Body of pancreas (tissue), 4 donors: ENCODE measurements at regions not wholly inside any gene's neighbourhood (a gene's known extent, or its start where the extent isn't known, plus 50 kb on each side); places are given as distances from the start of the nearest gene placed in this dataset.

Experiments used
- ATAC-seq: fragments of 150-250 bp; one replicate; pipeline ENCODE4 v1.9.1; 2016
- DNase-seq, 4 donors: peaks; one replicate each; pipeline ENCODE4 v3.0.0-alpha.2; 2019
- H3K27ac ChIP-seq, 4 donors: fragments of 200-600 bp; sonication (generic); 1 replicate in 3 of 4; 2 replicates in 1 of 4; pipeline versions ENCODE4 v1.5.1 to v1.6.1; 2016 to 2019; ENCODE audit warnings: mild to moderate bottlenecking in 1 of 4, mixed read lengths in 1 of 4, moderate library complexity in 1 of 4
- H3K27me3 ChIP-seq, 2 donors: fragments of 200-600 bp; sonication (generic); one replicate each; pipeline ENCODE4 v1.6.0; 2016; ENCODE audit warnings: mild to moderate bottlenecking in 1 of 2
- H3K36me3 ChIP-seq, 2 donors: fragments of 200-600 bp; sonication (generic); replicated peaks in 1 of 2; 2 replicates each; pipeline ENCODE4 v1.5.1; 2016; ENCODE audit warnings: low read depth in 2 of 2; ENCODE audit not compliant: insufficient read depth in 1 of 2
- H3K4me1 ChIP-seq: fragments of 200-600 bp; sonication (generic); one replicate; pipeline ENCODE4 v1.6.0; 2016
- H3K4me3 ChIP-seq, 2 donors: fragments of 200-600 bp; sonication (generic); 1 replicate in 1 of 2; 2 replicates in 1 of 2; pipeline ENCODE4 v1.5.1; 2016 to 2019
- H3K9me3 ChIP-seq, 3 donors: fragments of 200-600 bp; sonication (generic); 1 replicate in 2 of 3; 2 replicates in 1 of 3; pipeline ENCODE4 v1.5.1; 2016
- POLR2A ChIP-seq, 3 donors: fragments of 450-650 bp; IDR thresholded peaks; one replicate each; pipeline ENCODE4 v1.6.1; 2016; ENCODE audit warnings: antibody characterized with exemption in 3 of 3, mild to moderate bottlenecking in 2 of 3
- WGBS, 2 donors: methylation state at CpG; one replicate each; pipeline ENCODE4 v1.1.5; 2017; 5-methylcytosine and 5-hydroxymethylcytosine counted together
- intact Hi-C: fragments of 100-400 bp; cut with DNase I; formaldehyde crosslinking; loops from one replicate; pipeline ENCODE4 v1.15.1; 2023
- TF ChIP-seq, protein P1 (sequence below), 7 experiments: fragments of 450-650 bp in 4 of 7; fragments of 200-600 bp in 3 of 7; sonication (generic) in 3 of 7; IDR thresholded peaks; one replicate each; pipeline ENCODE4 v1.5.1; 2016 to 2019; ENCODE audit warnings: antibody characterized with exemption in 7 of 7

DNA sequence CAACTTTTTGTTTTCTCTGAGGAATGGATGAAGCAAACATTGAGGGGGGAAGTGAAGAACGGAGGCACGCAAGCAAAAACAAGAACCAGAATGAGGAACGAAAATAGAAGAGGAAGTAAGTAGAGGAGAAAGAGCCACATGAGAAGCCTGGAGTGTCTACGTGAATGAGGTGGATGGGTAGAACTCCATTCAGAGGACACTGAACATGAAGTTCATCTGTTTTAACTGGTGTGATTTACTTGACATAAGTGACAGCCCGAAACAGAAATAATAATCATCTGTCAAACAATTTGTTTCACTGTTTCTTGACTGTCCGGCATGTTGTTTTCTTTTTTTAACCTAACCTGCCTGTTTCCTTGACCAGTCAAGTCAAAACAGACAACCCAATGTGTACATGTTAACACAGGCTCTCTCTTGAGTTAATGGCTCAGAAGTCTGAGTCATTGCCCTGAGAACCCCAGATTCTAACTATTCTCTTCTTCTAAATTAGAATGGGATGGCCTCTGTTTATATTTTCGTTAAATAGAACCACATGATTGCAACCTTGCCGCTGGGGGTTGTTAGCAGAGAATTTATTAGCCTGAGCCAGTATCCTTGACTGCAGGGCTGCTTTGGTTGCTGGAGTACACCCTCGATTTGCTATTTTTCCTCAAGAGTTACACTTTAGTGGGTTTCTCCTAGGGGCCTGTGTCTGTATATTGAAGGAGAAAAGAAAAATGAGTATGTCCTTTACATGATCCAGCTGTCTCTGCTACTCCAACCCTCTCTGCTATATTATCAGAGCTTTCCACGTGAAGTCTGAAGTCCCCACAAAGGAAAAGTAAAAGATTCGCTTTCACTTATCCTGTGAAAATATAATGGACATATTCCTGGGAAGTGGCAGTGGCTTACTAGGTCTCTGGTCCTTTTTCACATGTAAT, 151.7 kb downstream of the ZC3H11B start:
- DNase-seq, result peak in 1 of 4 donors; percentile 14
- H3K27ac ChIP-seq, result peak overlapping the region in 1 of 4 donors; percentile 62
- H3K36me3 ChIP-seq, result no peaks in the 10 kb centered on the region
- no peaks in the 10 kb centered on the region for H3K9me3 ChIP-seq
- intact Hi-C loops, result no loop called here
- H3K4me3 ChIP-seq, result no peak overlapping the region
- WGBS, 2 donors, result 57 to 61% methylated on average over 11 of the region's 11 CpGs
- ATAC-seq, result no peak
- no peaks in the 10 kb centered on the region for H3K27me3 ChIP-seq
- no peaks in the 10 kb centered on the region for H3K4me1 ChIP-seq
- no peak for TF ChIP-seq POLR2A (IDR thresholded peaks at IDR 0.05)
- TF ChIP-seq, protein P1, sequence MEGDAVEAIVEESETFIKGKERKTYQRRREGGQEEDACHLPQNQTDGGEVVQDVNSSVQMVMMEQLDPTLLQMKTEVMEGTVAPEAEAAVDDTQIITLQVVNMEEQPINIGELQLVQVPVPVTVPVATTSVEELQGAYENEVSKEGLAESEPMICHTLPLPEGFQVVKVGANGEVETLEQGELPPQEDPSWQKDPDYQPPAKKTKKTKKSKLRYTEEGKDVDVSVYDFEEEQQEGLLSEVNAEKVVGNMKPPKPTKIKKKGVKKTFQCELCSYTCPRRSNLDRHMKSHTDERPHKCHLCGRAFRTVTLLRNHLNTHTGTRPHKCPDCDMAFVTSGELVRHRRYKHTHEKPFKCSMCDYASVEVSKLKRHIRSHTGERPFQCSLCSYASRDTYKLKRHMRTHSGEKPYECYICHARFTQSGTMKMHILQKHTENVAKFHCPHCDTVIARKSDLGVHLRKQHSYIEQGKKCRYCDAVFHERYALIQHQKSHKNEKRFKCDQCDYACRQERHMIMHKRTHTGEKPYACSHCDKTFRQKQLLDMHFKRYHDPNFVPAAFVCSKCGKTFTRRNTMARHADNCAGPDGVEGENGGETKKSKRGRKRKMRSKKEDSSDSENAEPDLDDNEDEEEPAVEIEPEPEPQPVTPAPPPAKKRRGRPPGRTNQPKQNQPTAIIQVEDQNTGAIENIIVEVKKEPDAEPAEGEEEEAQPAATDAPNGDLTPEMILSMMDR (IDR thresholded peaks at IDR 0.05), result no peak

DNA sequence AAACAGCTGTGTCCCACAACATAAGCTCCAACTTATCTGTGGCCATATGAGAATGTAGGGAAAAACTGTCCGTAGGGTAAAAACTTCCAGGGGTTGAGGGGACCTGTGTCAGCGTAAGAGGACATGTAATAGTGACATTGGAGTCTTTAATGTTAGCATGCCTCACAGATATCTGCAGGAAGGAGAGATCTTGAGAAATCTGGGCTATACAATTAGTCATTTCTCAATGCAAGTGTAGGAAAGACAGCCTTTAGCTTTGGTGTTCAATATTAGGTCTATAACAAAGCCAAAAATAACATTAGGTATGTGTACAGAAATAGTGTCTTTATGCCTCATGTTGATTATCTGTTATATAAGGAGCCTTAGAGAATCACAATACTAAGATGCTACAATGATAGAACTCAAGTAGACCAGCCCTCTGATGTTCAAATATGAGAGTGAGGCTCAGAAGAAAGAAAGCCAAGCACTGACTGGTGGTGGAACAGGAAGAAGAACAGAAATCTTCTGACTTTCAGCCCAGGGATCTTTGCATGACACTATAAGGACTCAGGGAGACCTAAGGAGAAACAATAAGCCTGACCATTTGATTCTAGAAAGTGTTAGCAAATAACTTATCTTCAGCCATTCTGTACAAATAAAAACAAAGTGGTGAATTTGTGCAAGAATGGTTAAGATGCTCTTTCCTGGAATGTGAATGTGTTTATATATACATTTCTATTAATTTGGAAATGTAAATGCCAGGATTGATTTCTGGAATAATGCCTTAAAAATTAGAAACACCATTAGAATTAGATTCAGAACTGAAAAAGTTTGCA, 152.6 kb downstream of the ZC3H11B start:
- peak overlapping the region in 1 of 4 donors; percentile 5 for H3K27ac ChIP-seq
- no peaks in the 10 kb centered on the region for H3K36me3 ChIP-seq
- no peaks in the 10 kb centered on the region for H3K9me3 ChIP-seq
- DNase-seq (no peak), ATAC-seq (no peak)
- WGBS, 2 donors, result 76 to 91% methylated on average over 2 of the region's 2 CpGs
- H3K4me1 ChIP-seq, result no peaks in the 10 kb centered on the region
- intact Hi-C loops, result no loop called here
- TF ChIP-seq, protein P1 (IDR thresholded peaks at IDR 0.05), result no peak
- no peak for TF ChIP-seq POLR2A (IDR thresholded peaks at IDR 0.05)
- no peak overlapping the region for H3K4me3 ChIP-seq
- no peaks in the 10 kb centered on the region for H3K27me3 ChIP-seq

DNA sequence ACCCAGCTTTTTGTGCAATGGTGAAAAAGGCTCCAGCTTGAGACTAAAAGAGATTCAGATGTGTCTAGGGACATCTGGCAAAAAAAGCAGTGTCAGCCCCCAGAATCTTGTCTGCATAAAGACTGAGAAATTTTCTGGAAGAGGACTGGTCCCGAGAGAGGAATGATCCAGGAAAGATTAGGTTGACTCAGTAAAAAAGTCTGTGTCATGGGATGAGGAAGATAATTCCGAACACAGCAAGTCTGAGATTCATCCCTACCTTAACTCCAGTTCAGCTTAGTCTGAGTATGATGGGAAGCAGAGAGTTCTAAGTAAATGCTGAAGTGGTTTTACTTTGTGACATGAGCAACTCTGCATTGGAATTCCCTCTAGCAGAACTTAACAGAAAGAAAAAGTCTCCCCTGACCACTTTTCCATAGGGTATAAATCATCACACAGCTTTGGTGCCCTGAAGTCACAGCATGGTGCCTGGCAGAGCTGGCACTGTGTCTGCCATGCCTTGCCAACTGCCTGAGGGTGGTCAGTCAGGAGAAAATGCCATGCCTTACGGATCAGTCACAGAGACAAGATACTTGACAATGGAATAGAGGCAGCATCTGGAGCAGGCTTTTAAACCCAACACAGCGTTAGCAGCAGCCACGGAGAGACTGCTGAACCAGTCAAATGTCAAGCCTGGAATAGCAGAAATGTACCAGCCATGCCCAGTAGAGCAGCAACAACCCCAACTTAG, 153.4 kb downstream of the ZC3H11B start:
- intact Hi-C loops, result no loop called here
- 67 to 73% methylated on average over 5 of the region's 5 CpGs for WGBS, 2 donors
- H3K4me1 ChIP-seq, result no peaks in the 10 kb centered on the region
- ATAC-seq (no peak), DNase-seq (no peak)
- H3K9me3 ChIP-seq, result no peaks in the 10 kb centered on the region
- H3K27me3 ChIP-seq, result no peaks in the 10 kb centered on the region
- H3K36me3 ChIP-seq, result no peaks in the 10 kb centered on the region
- no peak for TF ChIP-seq POLR2A (IDR thresholded peaks at IDR 0.05)
- TF ChIP-seq, protein P1 (IDR thresholded peaks at IDR 0.05), result no peak
- no peak overlapping the region for H3K4me3 ChIP-seq
- peak overlapping the region in 1 of 4 donors; percentile 13 for H3K27ac ChIP-seq

DNA sequence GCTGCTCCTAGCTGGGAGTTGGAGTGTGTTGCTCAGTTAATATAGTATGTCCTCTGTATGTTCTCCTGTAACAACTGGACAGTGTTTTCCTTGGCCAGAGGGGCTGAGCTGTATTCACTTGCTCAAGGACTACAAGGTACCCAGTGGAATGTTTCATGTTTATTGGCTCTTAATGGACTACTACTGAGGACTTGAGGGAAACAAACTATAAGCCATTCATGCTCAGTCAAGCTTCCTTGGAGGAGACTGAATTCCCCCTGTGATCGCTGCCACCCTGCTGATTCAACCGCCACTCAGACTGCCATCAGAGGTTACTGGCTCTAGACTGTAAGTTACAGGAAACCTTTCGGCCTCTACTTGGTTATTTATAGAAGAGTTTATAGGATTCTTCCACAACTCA, 166.6 kb downstream of the ZC3H11B start:
- Histone ChIP-seq H3K9me3 (no peaks in the 10 kb centered on the region), H3K4me1 (peaks cover 12% of the 10 kb centered on the region), H3K27ac (no peak overlapping the region), H3K36me3 (no peaks in the 10 kb centered on the region), H3K4me3 (no peak overlapping the region), H3K27me3 (no peaks in the 10 kb centered on the region)
- 68% methylated on average over 3 of the region's 3 CpGs for WGBS, 2 donors
- DNase-seq, result no peak
- no peak for ATAC-seq
- TF ChIP-seq POLR2A (IDR thresholded peaks at IDR 0.05), result no peak
- TF ChIP-seq, protein P1 (IDR thresholded peaks at IDR 0.05), result no peak
- intact Hi-C loops, result no loop called here
